OCI-LY1 (cell line): ENCODE measurements at regions not wholly inside any gene's neighbourhood (a gene's known extent, or its start where the extent isn't known, plus 50 kb on each side); places are given as distances from the start of the nearest gene placed in this dataset.

Experiments used
- CTCF ChIP-seq: fragments of 200-600 bp; sonication (generic), shearing (Covaris generic); IDR thresholded peaks from 2 replicates; pipeline ENCODE4 v1.5.1; 2017; ENCODE audit warnings: mild to moderate bottlenecking, antibody characterized with exemption, low read length, moderate library complexity, mixed read lengths
- EZH2 ChIP-seq: fragments of 200-600 bp; sonication (generic), shearing (Covaris generic); IDR thresholded peaks from 2 replicates; pipeline ENCODE4 v1.8.0; 2017; ENCODE audit warnings: borderline replicate concordance, mixed run types, mild to moderate bottlenecking, antibody characterized with exemption, low read length, moderate library complexity, mixed read lengths

- no peak for TF ChIP-seq CTCF
- no peak for TF ChIP-seq EZH2
Observed at GRCh38 chr12:66733839-66734238, 55.0 kb upstream of the GRIP1 start.
